Suppressor macrophage treated with lipopolysaccharide for 4 hours (primary cell): ENCODE measurements at regions not wholly inside any gene's neighbourhood (a gene's known extent, or its start where the extent isn't known, plus 50 kb on each side); places are given as distances from the start of the nearest gene placed in this dataset.
"Not testable (repeated sequence)": the region's sequence is repeated elsewhere in the genome, so short reads cannot be mapped to it uniquely, and the experiment has no call there.

ENCODE experiments used
- DNase-seq: peaks from one replicate; pipeline ENCODE4 v3.0.0-alpha.2; 2020

- DNase-seq = no peak
These were observed 80.2 kb downstream of the SH2D1A start for GRCh38 chrX:124426288-124427169.

GRCh38 chrX:124433186-124433585 lies 86.8 kb downstream of the SH2D1A start:
- DNase-seq = no peak

GRCh38 chrX:124435616-124436015 lies 89.3 kb downstream of the SH2D1A start:
- no peak for DNase-seq

- DNase-seq = no peak
These were observed 94.3 kb downstream of the SH2D1A start for GRCh38 chrX:124440695-124441094.

GRCh38 chrX:124441971-124442590 lies 95.7 kb downstream of the SH2D1A start:
- no peak for DNase-seq

GRCh38 chrX:124455966-124456365 lies 109.6 kb downstream of the SH2D1A start:
- DNase-seq = no peak

- DNase-seq = not testable (repeated sequence)
These were observed 113.5 kb downstream of the SH2D1A start for GRCh38 chrX:124459851-124460250.

- no peak for DNase-seq
These were observed 116.6 kb downstream of the SH2D1A start for GRCh38 chrX:124462931-124463330.

GRCh38 chrX:124467202-124467601 lies 120.8 kb downstream of the SH2D1A start:
- no peak for DNase-seq

- DNase-seq = no peak
These were observed 129.0 kb downstream of the SH2D1A start for GRCh38 chrX:124475358-124475757.

GRCh38 chrX:124476562-124476961 lies 130.2 kb downstream of the SH2D1A start:
- no peak for DNase-seq

GRCh38 chrX:124478046-124478445 lies 131.7 kb downstream of the SH2D1A start:
- no peak for DNase-seq

GRCh38 chrX:124488412-124489161 lies 142.2 kb downstream of the SH2D1A start:
- no peak for DNase-seq

- DNase-seq = no peak
These were observed 147.6 kb downstream of the SH2D1A start for GRCh38 chrX:124493984-124494383.

- DNase-seq = no peak
These were observed 151.0 kb downstream of the SH2D1A start for GRCh38 chrX:124497386-124497785.

GRCh38 chrX:124501586-124501985 lies 155.2 kb downstream of the SH2D1A start:
- no peak for DNase-seq

- DNase-seq = no peak
These were observed 155.8 kb downstream of the SH2D1A start for GRCh38 chrX:124502166-124502565.

- DNase-seq = no peak
These were observed 156.2 kb downstream of the SH2D1A start for GRCh38 chrX:124502599-124502998.

GRCh38 chrX:124504111-124504983 lies 158.0 kb downstream of the SH2D1A start:
- no peak for DNase-seq

GRCh38 chrX:124506066-124506465 lies 159.7 kb downstream of the SH2D1A start:
- no peak for DNase-seq

- DNase-seq = no peak
These were observed 160.9 kb downstream of the SH2D1A start for GRCh38 chrX:124507246-124507645.

GRCh38 chrX:124518885-124519284 lies 172.5 kb downstream of the SH2D1A start:
- DNase-seq = no peak

GRCh38 chrX:124524852-124525251 lies 178.5 kb downstream of the SH2D1A start:
- DNase-seq = no peak
